ENCODE measurements at regions not wholly inside any gene's neighbourhood (a gene's known extent, or its start where the extent isn't known, plus 50 kb on each side); places are given as distances from the start of the nearest gene placed in this dataset.
"Not testable (repeated sequence)": the region's sequence is repeated elsewhere in the genome, so short reads cannot be mapped to it uniquely, and the experiment has no call there.

- no peak for DNase-seq (ENCODE audit: low spot score)
Measured at GRCh38 chr5:92633875-92634487, 947.0 kb downstream of the NR2F1-AS1 start.

GRCh38 chr5:92633176-92633575 is 947.8 kb downstream of the NR2F1-AS1 start:
- no peak for DNase-seq (ENCODE audit: low spot score)

GRCh38 chr5:92631237-92631701 is 949.8 kb downstream of the NR2F1-AS1 start:
- DNase-seq (ENCODE audit: low spot score), result not testable (repeated sequence)

GRCh38 chr5:92629574-92629973 is 951.4 kb downstream of the NR2F1-AS1 start:
- DNase-seq (ENCODE audit: low spot score), result no peak

GRCh38 chr5:92629000-92629399 is 952.0 kb downstream of the NR2F1-AS1 start:
- no peak for DNase-seq (ENCODE audit: low spot score)

- no peak for DNase-seq (ENCODE audit: low spot score)
Measured at GRCh38 chr5:92627186-92627585, 953.8 kb downstream of the NR2F1-AS1 start.

GRCh38 chr5:92616085-92616484 is 964.9 kb downstream of the NR2F1-AS1 start:
- DNase-seq (ENCODE audit: low spot score), result no peak

GRCh38 chr5:92613546-92613945 is 967.5 kb downstream of the NR2F1-AS1 start:
- DNase-seq (ENCODE audit: low spot score), result peak; percentile 67

- DNase-seq (ENCODE audit: low spot score), result not testable (repeated sequence)
Measured at GRCh38 chr5:92610435-92610834, 970.6 kb downstream of the NR2F1-AS1 start.

GRCh38 chr5:92605591-92605990 is 975.4 kb downstream of the NR2F1-AS1 start:
- no peak for DNase-seq (ENCODE audit: low spot score)

GRCh38 chr5:92599217-92599810 is 981.7 kb downstream of the NR2F1-AS1 start:
- no peak for DNase-seq (ENCODE audit: low spot score)

- no peak for DNase-seq (ENCODE audit: low spot score)
Measured at GRCh38 chr5:92594031-92594430, 987.0 kb downstream of the NR2F1-AS1 start.

- no peak for DNase-seq (ENCODE audit: low spot score)
Measured at GRCh38 chr5:92588876-92589275, 992.1 kb downstream of the NR2F1-AS1 start.

- DNase-seq (ENCODE audit: low spot score), result no peak
Measured at GRCh38 chr5:92581690-92582089, 999.3 kb downstream of the NR2F1-AS1 start.

- no peak for DNase-seq (ENCODE audit: low spot score)
Measured at GRCh38 chr5:92581249-92581648, 999.8 kb downstream of the NR2F1-AS1 start.

- peak; percentile 57 for DNase-seq (ENCODE audit: low spot score)
Measured at GRCh38 chr5:92580814-92581213, 1000.2 kb downstream of the NR2F1-AS1 start.

GRCh38 chr5:92574023-92574422 is 1007.0 kb downstream of the NR2F1-AS1 start:
- no peak for DNase-seq (ENCODE audit: low spot score)

- no peak for DNase-seq (ENCODE audit: low spot score)
Measured at GRCh38 chr5:92568522-92568921, 1012.5 kb downstream of the NR2F1-AS1 start.

- DNase-seq (ENCODE audit: low spot score), result no peak
Measured at GRCh38 chr5:92567831-92568450, 1013.1 kb downstream of the NR2F1-AS1 start.

- no peak for DNase-seq (ENCODE audit: low spot score)
Measured at GRCh38 chr5:92566113-92566786, 1014.8 kb downstream of the NR2F1-AS1 start.

- DNase-seq (ENCODE audit: low spot score), result no peak
Measured at GRCh38 chr5:92565673-92566072, 1015.3 kb downstream of the NR2F1-AS1 start.

GRCh38 chr5:92562065-92562464 is 1019.0 kb downstream of the NR2F1-AS1 start:
- no peak for DNase-seq (ENCODE audit: low spot score)

Data from A172 (cell line).